Astrocyte (in vitro differentiated cells and primary cell): ENCODE measurements at regions not wholly inside any gene's neighbourhood (a gene's known extent, or its start where the extent isn't known, plus 50 kb on each side); places are given as distances from the start of the nearest gene placed in this dataset.

Experiments used
- DNase-seq: peaks from one replicate; pipeline ENCODE4 v3.0.0-alpha.2; 2010; ENCODE audit warnings: low read depth
- FAIRE-seq: peaks from 2 replicates; lab custom pipeline; 2011; peaks lifted over from hg19 to GRCh38; lab: Jason Lieb, UNC
- H2AFZ ChIP-seq: 2 replicates; pipeline ENCODE4 v1.6.0; 2012; ENCODE audit warnings: low read depth, low read length, inconsistent platforms
- H3K27ac ChIP-seq: 2 replicates; pipeline ENCODE4 v1.5.1; 2011; ENCODE audit warnings: low read depth, low read length, inconsistent platforms
- H3K27me3 ChIP-seq: 2 replicates; pipeline ENCODE4 v1.6.0; 2011; ENCODE audit warnings: low read length, inconsistent platforms; ENCODE audit not compliant: insufficient read depth
- H3K36me3 ChIP-seq: 2 replicates; pipeline ENCODE4 v1.5.1; 2011; ENCODE audit warnings: low read length, inconsistent platforms; ENCODE audit not compliant: insufficient read depth
- H3K4me1 ChIP-seq: 2 replicates; pipeline ENCODE4 v1.5.1; 2011; ENCODE audit warnings: low read length, inconsistent platforms; ENCODE audit not compliant: insufficient read depth
- H3K4me2 ChIP-seq: 2 replicates; pipeline ENCODE4 v1.6.0; 2012; ENCODE audit warnings: low read length, inconsistent platforms
- H3K4me3 ChIP-seq: 2 replicates; pipeline ENCODE4 v1.5.1; 2011; ENCODE audit warnings: low read depth, mild to moderate bottlenecking, low read length, inconsistent platforms; ENCODE audit not compliant: insufficient read depth
- H3K79me2 ChIP-seq: 2 replicates; pipeline ENCODE4 v1.6.0; 2012; ENCODE audit warnings: mild to moderate bottlenecking, low read length, inconsistent platforms; ENCODE audit not compliant: insufficient read depth
- H3K9ac ChIP-seq: 2 replicates; pipeline ENCODE4 v1.6.0; 2012; ENCODE audit warnings: mild to moderate bottlenecking, low read length, inconsistent platforms
- H3K9me3 ChIP-seq: 2 replicates; pipeline ENCODE4 v1.5.1; 2012; ENCODE audit warnings: low read depth, mild to moderate bottlenecking, low read length, inconsistent platforms; ENCODE audit not compliant: insufficient read depth
- H4K20me1 ChIP-seq: 2 replicates; pipeline ENCODE4 v1.6.0; 2012; ENCODE audit warnings: low read length, inconsistent platforms; ENCODE audit not compliant: insufficient read depth
- H3K27ac Mint-ChIP-seq: one replicate; pipeline ENCODE4 v1.8.0; 2021; ENCODE audit warnings: mild to moderate bottlenecking, mixed read lengths; ENCODE audit not compliant: unreplicated experiment
- H3K27me3 Mint-ChIP-seq: one replicate; pipeline ENCODE4 v1.8.0; 2021; ENCODE audit warnings: low read depth, mixed read lengths; ENCODE audit not compliant: unreplicated experiment
- H3K36me3 Mint-ChIP-seq: one replicate; pipeline ENCODE4 v1.8.0; 2021; ENCODE audit warnings: low read depth, mixed read lengths; ENCODE audit not compliant: unreplicated experiment
- H3K4me1 Mint-ChIP-seq: one replicate; pipeline ENCODE4 v1.8.0; 2021; ENCODE audit warnings: low read depth, mixed read lengths; ENCODE audit not compliant: unreplicated experiment
- H3K4me3 Mint-ChIP-seq: one replicate; pipeline ENCODE4 v1.8.0; 2021; ENCODE audit warnings: mild to moderate bottlenecking, moderate library complexity, mixed read lengths; ENCODE audit not compliant: unreplicated experiment
- H3K9me3 Mint-ChIP-seq: one replicate; pipeline ENCODE4 v1.8.0; 2021; ENCODE audit warnings: mild to moderate bottlenecking, mixed read lengths; ENCODE audit not compliant: unreplicated experiment
- CTCF ChIP-seq: IDR thresholded peaks from 2 replicates; pipeline ENCODE4 v1.5.1; 2011; ENCODE audit warnings: low read depth, mild to moderate bottlenecking, inconsistent platforms, low read length, moderate library complexity; ENCODE audit not compliant: insufficient read depth
- EZH2 ChIP-seq: IDR thresholded peaks from 2 replicates; pipeline ENCODE4 v1.6.1; 2012; ENCODE audit warnings: mild to moderate bottlenecking, low read length, inconsistent platforms; ENCODE audit not compliant: insufficient read depth

GRCh38 chr2:102983786-102984185, 222.0 kb downstream of the TMEM182 start:
- Histone ChIP-seq H3K4me1 (no peaks in the 10 kb centered on the region), H3K27me3 (no peaks in the 10 kb centered on the region), H4K20me1 (no peaks in the 10 kb centered on the region), H3K4me2 (no peak overlapping the region), H3K27ac (no peak overlapping the region), H3K36me3 (no peaks in the 10 kb centered on the region), H2AFZ (no peak overlapping the region), H3K9ac (no peak overlapping the region), H3K9me3 (no peaks in the 10 kb centered on the region), H3K4me3 (no peak overlapping the region), H3K79me2 (no peaks in the 10 kb centered on the region)
- no peak for TF ChIP-seq CTCF
- TF ChIP-seq EZH2: no peak
- no peak for DNase-seq
- H3K4me1 Mint-ChIP-seq: no peaks in the 10 kb centered on the region
- H3K27ac Mint-ChIP-seq: no peak overlapping the region
- H3K4me3 Mint-ChIP-seq: no peak overlapping the region
- no peaks in the 10 kb centered on the region for H3K27me3 Mint-ChIP-seq
- no peaks in the 10 kb centered on the region for H3K36me3 Mint-ChIP-seq
- H3K9me3 Mint-ChIP-seq: no peaks in the 10 kb centered on the region
- no peak for FAIRE-seq

- no peak overlapping the region for H3K27ac Mint-ChIP-seq
- H3K27me3 ChIP-seq: no peaks in the 10 kb centered on the region
- no peak overlapping the region for H3K4me3 ChIP-seq
- no peaks in the 10 kb centered on the region for H3K9me3 ChIP-seq
- FAIRE-seq: no peak
- no peaks in the 10 kb centered on the region for H3K36me3 Mint-ChIP-seq
- H3K4me1 ChIP-seq: no peaks in the 10 kb centered on the region
- no peak overlapping the region for H2AFZ ChIP-seq
- no peak overlapping the region for H3K9ac ChIP-seq
- DNase-seq: peak; percentile 3
- H3K4me2 ChIP-seq: no peak overlapping the region
- H3K27me3 Mint-ChIP-seq: no peaks in the 10 kb centered on the region
- no peak overlapping the region for H3K4me3 Mint-ChIP-seq
- H3K79me2 ChIP-seq: no peaks in the 10 kb centered on the region
- no peaks in the 10 kb centered on the region for H3K36me3 ChIP-seq
- TF ChIP-seq CTCF (no peak), EZH2 (no peak)
- no peaks in the 10 kb centered on the region for H3K9me3 Mint-ChIP-seq
- H3K4me1 Mint-ChIP-seq: no peaks in the 10 kb centered on the region
- no peaks in the 10 kb centered on the region for H4K20me1 ChIP-seq
- H3K27ac ChIP-seq: no peak overlapping the region
These were observed 225.1 kb downstream of the TMEM182 start for GRCh38 chr2:102986826-102987490.

- no peaks in the 10 kb centered on the region for H3K9me3 ChIP-seq
These were observed 230.8 kb downstream of the TMEM182 start for GRCh38 chr2:102992607-102993006.

More at GRCh38 chr2:102992607-102993006, 230.8 kb downstream of the TMEM182 start:
- Histone ChIP-seq H2AFZ (no peak overlapping the region), H3K36me3 (no peaks in the 10 kb centered on the region), H3K4me1 (no peaks in the 10 kb centered on the region), H3K4me2 (no peak overlapping the region), H3K27ac (no peak overlapping the region), H3K27me3 (no peaks in the 10 kb centered on the region), H3K79me2 (no peaks in the 10 kb centered on the region), H3K9ac (no peak overlapping the region), H4K20me1 (no peaks in the 10 kb centered on the region), H3K4me3 (no peak overlapping the region)
- DNase-seq (no peak), FAIRE-seq (no peak)
- Mint-ChIP-seq H3K4me1 (no peaks in the 10 kb centered on the region), H3K27me3 (no peaks in the 10 kb centered on the region), H3K9me3 (no peaks in the 10 kb centered on the region), H3K4me3 (no peak overlapping the region), H3K27ac (no peak overlapping the region), H3K36me3 (no peaks in the 10 kb centered on the region)
- TF ChIP-seq CTCF (no peak), EZH2 (no peak)
